ENCODE measurements at regions not wholly inside any gene's neighbourhood (a gene's known extent, or its start where the extent isn't known, plus 50 kb on each side); places are given as distances from the start of the nearest gene placed in this dataset.

DNA sequence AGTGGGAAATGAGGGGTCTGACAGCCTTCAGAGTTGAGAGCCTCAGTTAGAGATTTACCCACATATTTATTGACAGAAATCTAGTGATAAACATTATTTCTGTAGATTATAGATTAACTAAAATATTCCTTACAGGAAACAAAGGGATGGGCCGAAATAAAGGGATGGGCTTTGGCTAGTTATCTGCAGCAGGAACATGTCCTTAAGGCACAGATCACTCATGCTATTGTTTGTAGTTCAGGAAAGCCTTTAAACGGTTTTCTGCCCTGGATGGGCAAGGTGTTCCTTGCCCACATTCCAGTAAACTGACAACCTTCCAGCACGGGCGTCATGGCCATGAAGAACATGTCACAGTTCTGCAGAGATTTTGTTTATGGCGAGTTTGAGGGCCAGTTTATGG lies 154.8 kb upstream of the TOM1L1 start:
- no peak for DNase-seq

- no peak for DNase-seq
Measured at GRCh38 chr17:54749157-54749556, 151.5 kb upstream of the TOM1L1 start.

DNA sequence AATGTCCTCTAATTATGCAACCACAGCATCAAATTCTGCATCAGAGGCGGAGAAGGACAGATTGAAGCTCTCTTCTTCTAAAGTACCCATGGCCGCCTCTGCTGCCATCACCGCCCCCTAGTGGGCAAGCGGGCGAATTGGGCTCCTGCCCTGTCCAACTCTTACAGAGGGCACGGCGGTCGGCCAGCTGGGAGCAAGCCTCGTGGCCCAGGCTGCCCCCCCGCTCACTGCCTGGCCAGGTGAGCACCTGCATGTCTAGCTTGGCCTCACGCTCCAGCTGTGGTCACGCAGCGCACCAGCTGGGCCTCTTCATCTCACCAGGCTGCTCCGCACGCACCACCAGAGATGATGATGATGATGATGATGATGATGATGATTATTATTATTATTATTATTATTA lies 146.1 kb upstream of the TOM1L1 start:
- DNase-seq = peak; percentile 2

DNA sequence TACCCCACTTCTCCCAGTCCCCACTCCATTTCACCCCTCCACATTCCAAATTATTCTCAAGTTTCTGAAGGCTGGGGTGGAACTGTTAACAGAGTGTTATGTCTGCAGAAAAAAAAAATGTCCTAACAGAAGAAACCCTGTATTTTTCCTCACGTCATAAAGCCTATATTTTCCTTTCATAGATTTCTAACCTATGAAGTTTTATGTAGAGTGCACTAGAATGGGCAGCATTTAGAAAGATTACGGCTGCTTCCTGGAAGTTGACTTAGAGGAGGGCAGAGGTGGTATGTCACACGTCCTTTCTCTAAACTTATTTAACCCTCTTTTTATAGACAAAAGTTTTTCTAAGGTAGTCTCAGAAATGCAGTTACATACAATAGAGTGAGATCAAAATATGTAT lies 139.8 kb upstream of the TOM1L1 start:
- no peak for DNase-seq

DNA sequence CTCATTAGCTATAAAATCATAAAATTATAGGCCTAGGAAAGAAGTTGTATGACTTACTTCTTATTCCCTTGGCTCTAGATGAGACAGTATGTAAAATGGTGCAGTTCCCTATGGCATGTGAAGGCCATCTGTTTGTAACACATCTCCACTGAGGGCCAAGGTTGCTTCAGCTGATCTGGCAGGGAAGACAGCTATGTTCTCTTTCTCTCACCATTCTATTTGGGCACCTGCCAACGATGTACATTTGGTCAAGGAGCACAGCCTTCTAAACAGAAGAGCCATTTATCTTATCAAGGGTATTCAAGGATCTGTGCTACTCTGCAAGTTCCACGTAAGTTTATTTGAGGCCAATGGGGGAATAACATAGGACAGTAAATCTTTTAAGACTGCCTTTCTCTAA lies 129.8 kb upstream of the TOM1L1 start:
- no peak for DNase-seq

DNA sequence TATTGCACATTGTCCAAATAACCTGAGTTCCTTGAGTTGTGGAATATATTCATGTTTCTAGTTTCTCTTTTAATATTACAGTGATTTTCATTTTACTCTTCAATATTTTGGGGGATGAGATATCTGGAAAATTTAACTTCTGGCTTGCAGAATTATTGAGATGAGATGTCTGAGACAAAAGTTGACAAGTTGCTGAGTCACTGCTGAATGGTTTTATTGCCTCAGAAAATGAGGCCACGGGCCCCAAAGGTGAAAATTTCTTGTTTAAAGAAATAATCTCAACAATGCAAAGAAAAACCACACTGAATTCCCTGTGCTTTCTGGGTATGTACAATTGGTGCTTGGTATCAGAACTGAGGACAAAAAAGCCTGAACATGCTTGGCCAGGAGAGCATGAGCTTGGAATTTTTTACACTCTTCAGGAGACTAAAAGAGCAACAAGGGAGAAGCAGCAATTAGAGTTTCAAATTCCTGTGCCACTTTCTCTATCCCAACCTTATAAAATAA lies 129.2 kb upstream of the TOM1L1 start:
- no peak for DNase-seq

- DNase-seq = no peak
Measured at GRCh38 chr17:54780238-54780637, 120.4 kb upstream of the TOM1L1 start.

GRCh38 chr17:54781389-54781788 lies 119.3 kb upstream of the TOM1L1 start:
- no peak for DNase-seq

DNA sequence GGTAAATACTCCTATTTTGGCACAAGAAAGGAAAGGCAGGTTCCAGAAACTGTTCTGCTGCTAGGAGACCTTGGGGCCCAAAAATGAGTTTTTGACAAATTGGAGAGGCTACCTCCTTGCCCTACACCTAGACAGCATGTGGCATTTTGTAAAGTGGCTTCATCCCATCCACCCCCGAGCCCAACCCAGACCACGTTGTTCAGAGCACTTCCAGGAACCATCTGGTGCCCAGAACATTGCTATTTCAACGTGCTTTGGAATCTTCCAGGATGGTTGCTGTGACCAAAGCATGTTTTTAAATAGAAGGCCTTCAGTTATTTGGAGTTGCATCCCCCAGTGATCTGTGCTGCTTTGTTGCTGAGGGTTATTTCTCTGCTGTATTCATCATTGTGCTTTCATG lies 116.3 kb upstream of the TOM1L1 start:
- DNase-seq = no peak

DNA sequence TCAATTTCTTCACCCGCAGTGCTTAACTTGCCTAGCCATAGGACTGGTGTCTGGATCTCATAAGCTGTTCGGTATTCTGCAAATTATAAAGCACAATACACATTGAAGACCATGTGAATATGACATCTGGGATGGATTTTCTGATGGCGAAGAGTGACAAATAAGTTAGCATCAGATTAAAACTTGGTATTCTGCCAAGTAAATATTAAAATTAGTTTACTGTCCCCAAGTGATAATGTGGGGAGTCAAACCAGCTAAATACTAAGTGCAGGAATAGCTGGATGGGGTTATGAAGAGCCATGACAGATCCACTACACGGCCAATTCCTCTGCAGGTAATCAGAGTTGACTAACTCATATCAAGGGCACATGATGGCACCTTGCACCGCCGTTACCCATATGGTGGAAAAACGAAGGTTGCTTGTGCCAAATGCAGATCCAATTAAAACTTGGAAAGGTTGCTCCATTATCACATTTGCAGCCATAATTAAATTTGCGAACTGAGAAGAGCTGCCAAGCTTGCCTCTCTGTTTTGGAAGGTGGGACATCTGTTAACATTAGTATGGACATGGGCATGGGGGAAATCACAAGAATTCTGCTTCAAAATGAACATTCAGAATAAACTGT lies 114.9 kb upstream of the TOM1L1 start:
- DNase-seq = no peak

- no peak for DNase-seq
Measured at GRCh38 chr17:54789101-54789880, 111.4 kb upstream of the TOM1L1 start.

DNA sequence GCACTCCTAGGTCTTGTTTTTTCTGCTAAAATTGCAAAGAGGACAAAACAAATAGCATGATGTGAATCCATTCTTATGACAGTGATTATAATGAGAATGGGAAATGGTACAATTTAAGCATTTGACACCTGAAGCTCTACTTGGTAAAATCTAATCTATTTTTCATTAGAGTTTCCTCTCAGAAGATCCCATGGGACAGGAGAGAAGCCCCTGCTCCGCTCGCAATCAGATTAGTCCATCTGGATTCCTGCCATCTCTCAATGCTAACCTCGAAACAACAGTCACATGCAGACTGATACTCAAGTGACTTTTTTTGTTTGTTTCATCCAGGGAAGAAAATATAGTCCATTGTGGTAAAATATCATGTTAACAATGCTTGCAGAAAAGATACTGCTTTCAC lies 107.4 kb upstream of the TOM1L1 start:
- DNase-seq = no peak

DNA sequence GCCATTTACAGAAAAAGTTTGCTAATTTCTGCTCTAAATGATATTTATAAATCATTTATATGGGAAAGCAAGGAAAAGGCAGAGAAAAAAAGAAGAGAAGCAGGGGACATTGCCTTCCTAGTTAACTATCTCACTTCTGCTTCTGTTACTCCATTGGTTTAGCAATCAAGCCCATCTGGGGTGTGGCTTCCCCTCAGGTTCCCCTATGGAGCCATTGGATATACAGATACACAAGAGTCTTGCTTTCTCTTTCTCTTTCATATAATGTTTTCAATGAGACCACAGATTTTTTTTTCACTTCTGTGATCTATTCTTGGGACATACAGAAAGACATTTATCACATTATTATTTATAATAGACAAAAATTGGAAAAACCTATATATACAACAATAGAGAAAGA lies 105.6 kb upstream of the TOM1L1 start:
- no peak for DNase-seq

GRCh38 chr17:54807331-54807730 lies 93.3 kb upstream of the TOM1L1 start:
- no peak for DNase-seq

DNA sequence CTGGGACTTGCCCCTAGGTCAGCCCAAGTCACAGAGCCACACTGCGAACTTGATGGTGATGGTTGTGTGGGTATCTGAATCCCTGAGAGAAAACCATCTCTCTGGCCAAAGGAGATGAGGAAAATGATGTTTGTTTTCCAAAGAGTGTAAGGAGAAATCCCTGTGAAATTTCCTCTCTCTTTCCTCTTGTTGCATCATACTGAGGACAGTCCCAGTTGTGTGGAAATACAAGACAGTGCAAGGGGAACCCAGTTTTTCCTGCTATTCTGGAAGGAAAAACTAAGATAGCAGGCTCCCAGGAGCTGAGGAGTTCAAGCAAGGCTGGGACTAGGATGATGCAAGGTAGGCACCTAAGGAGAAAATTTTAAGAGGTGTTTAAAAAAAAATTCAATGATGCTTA lies 86.8 kb upstream of the TOM1L1 start:
- no peak for DNase-seq

GRCh38 chr17:54814371-54814770 lies 86.3 kb upstream of the TOM1L1 start:
- DNase-seq = no peak

- no peak for DNase-seq
Measured at GRCh38 chr17:54834086-54834485, 66.6 kb upstream of the TOM1L1 start.

DNA sequence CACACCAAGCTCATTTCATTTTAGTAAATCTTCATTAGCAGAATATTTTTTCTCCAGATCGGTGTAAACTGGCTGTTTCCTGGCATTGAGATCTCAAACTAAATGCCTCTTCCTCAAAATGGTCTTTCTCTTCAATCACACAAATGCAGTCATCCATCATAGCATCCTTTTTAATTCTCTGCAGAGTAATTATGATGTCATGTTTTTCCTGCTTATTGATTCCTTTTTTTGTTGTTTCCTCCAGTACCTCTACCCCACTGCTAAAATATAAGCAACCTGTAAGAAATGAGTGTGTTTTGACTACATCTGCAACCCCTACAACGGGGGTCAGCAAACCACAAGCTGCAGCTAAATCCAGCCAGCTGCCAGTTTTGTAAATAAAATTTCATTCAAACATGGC lies 65.6 kb upstream of the TOM1L1 start:
- no peak for DNase-seq

DNA sequence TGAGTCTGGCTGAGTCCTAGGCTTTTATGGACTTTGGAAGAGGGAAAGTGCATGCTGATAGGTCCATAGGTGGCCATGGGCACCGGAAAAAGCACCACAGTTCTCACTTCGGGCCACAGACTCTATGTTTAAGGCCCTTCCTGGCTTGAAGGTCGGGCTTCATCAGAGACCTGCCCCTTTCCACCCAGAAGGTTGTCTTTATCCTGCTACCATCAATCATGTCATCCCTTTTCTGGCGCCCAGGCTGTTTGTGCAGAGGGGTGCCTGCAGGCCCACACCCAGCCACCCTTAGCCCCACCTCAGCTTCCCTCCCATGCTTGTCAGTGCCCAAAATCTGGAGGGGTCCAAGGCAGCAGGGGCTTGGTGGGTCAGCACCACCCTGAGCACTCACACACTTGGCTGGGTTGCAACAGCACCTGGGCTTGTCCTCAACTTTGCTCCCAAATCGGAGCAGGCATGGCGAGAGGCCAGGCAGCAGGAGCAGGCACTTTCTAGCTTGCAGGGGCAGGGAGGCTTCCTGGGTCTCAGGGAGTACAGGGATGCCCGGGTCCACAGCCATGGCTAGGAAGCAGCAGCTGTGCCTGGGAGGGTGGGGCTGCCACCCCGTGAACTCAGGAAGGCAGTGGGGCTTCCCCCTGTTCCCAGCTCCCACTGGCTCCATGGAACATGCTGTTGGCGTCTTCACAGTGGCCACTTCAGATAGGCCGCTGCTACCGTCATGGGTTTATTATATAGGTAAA lies 63.8 kb upstream of the TOM1L1 start:
- no peak for DNase-seq

GRCh38 chr17:54838651-54839421 lies 61.8 kb upstream of the TOM1L1 start:
- no peak for DNase-seq

GRCh38 chr17:54839447-54839846 lies 61.2 kb upstream of the TOM1L1 start:
- DNase-seq = no peak

DNA sequence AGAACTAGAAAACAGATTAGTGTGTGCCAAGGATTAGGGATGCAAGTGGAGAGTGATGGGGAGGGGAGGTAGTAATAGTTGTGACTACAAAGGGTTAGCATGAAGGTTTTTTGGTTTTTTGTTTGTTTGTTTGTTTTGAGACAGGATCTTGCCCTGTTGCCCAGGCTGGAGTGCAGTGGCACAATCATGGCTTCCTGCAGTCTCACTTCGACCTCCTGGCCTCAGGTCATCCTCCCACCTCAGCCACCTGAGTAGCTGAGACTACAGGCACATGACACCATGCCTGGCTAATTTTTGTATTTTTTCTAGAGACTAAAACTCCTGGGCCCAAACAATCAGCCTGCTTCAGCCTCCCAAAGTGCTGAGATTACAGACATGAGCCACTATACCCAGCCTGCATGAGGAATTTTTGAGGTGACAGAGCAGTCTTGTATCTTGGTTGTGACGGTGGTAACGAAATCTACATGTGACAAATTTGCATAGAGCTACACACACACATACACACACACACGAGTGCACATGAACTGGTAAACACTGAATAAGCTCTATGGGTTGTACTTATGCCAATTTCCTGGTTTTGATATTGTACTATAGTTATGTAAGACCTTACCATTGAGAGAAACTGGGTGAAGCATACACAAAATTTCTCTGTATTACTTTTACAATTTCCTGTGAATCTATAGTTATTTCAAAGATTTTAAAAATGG lies 59.6 kb upstream of the TOM1L1 start:
- DNase-seq = no peak

- no peak for DNase-seq
Measured at GRCh38 chr17:54841656-54842055, 59.0 kb upstream of the TOM1L1 start.

All from NCI-H748 treated with DMSO at 0.1 percent for 48 hours (cell line).